AG10803 (cell line): ENCODE measurements at regions not wholly inside any gene's neighbourhood (a gene's known extent, or its start where the extent isn't known, plus 50 kb on each side); places are given as distances from the start of the nearest gene placed in this dataset.

Source experiments
- DNase-seq: peaks from one replicate; pipeline ENCODE4 v3.0.0; 2010; ENCODE audit warnings: low read depth
- H3K4me3 ChIP-seq: 2 replicates; pipeline ENCODE4 v1.5.1; 2011; ENCODE audit warnings: mild to moderate bottlenecking, low read length, control low read depth
- CTCF ChIP-seq: conservative IDR thresholded peaks from 2 replicates; pipeline ENCODE4 v1.5.1; 2011; ENCODE audit warnings: mild to moderate bottlenecking, low read length, control low read depth, inconsistent platforms

GRCh38 chr9:88037285-88037845 lies 63.0 kb upstream of the CDK20 start:
- no peak for TF ChIP-seq CTCF
- no peak for DNase-seq
- H3K4me3 ChIP-seq, result no peak overlapping the region

GRCh38 chr9:88034964-88035363 lies 60.6 kb upstream of the CDK20 start:
- no peak overlapping the region for H3K4me3 ChIP-seq
- no peak for TF ChIP-seq CTCF

GRCh38 chr9:88033359-88033702 lies 59.0 kb upstream of the CDK20 start:
- H3K4me3 ChIP-seq, result no peak overlapping the region
- TF ChIP-seq CTCF, result no peak

More at GRCh38 chr9:88034964-88035363, 60.6 kb upstream of the CDK20 start:
- no peak for DNase-seq

GRCh38 chr9:88028338-88028737 lies 54.0 kb upstream of the CDK20 start:
- no peak for TF ChIP-seq CTCF
- no peak overlapping the region for H3K4me3 ChIP-seq
- no peak for DNase-seq

More at GRCh38 chr9:88033359-88033702, 59.0 kb upstream of the CDK20 start:
- no peak for DNase-seq

- no peak for DNase-seq
- no peak for TF ChIP-seq CTCF
- H3K4me3 ChIP-seq, result no peak overlapping the region
Observed at GRCh38 chr9:88026118-88026479, 51.8 kb upstream of the CDK20 start.

GRCh38 chr9:88025411-88026117 lies 51.2 kb upstream of the CDK20 start:
- no peak for DNase-seq
- no peak overlapping the region for H3K4me3 ChIP-seq
- no peak for TF ChIP-seq CTCF

GRCh38 chr9:88024896-88025295 lies 50.6 kb upstream of the CDK20 start:
- H3K4me3 ChIP-seq, result no peak overlapping the region
- no peak for TF ChIP-seq CTCF
- no peak for DNase-seq
